OCI-LY7 (cell line): ENCODE measurements at regions not wholly inside any gene's neighbourhood (a gene's known extent, or its start where the extent isn't known, plus 50 kb on each side); places are given as distances from the start of the nearest gene placed in this dataset.
"Not testable (repeated sequence)": the region's sequence is repeated elsewhere in the genome, so short reads cannot be mapped to it uniquely, and the experiment has no call there.

Experiments
- BruUV-seq: library from RNA; stranded (reverse); fragments of 400-500 nt; replicated peaks from 2 replicates; lab custom pipeline; 2021; lab: Mats Ljungman, UMichigan
- CTCF ChIA-PET: fragments of 300-600 bp; sonication (Branson Sonifier 250); formaldehyde crosslinking; loops from one replicate; lab custom pipeline; 2022; ENCODE audit warnings: antibody characterized with exemption; ENCODE audit not compliant: unreplicated experiment; lab: Charles Lee
- POLR2A ChIA-PET: fragments of 300-600 bp; sonication (Branson Sonifier 250); formaldehyde crosslinking; loops from one replicate; lab custom pipeline; 2022; ENCODE audit warnings: antibody characterized with exemption; lab: Charles Lee
- DNase-seq: peaks from one replicate; pipeline ENCODE4 v3.0.0-alpha.2; 2015; ENCODE audit warnings: low spot score
- H2AFZ ChIP-seq: fragments of 200-600 bp; sonication (generic), shearing (Covaris generic); 2 replicates; pipeline ENCODE4 v1.6.1; 2014; ENCODE audit warnings: mild to moderate bottlenecking, antibody characterized with exemption, low read length, moderate library complexity
- H3K27ac ChIP-seq: fragments of 200-600 bp; sonication (generic); 2 replicates; pipeline ENCODE4 v1.5.1; 2014; ENCODE audit warnings: mixed run types, low read depth, mild to moderate bottlenecking, moderate library complexity, low read length, inconsistent platforms; ENCODE audit not compliant: poor library complexity, severe bottlenecking
- H3K36me3 ChIP-seq: fragments of 200-600 bp; sonication (generic); 2 replicates; pipeline ENCODE4 v1.6.1; 2014; ENCODE audit warnings: mild to moderate bottlenecking, antibody characterized with exemption, low read length, moderate library complexity, mixed read lengths; ENCODE audit not compliant: insufficient read depth
- H3K4me1 ChIP-seq: fragments of 200-600 bp; sonication (generic); 2 replicates; pipeline ENCODE4 v1.5.1; 2014; ENCODE audit warnings: mild to moderate bottlenecking, low read length; ENCODE audit not compliant: insufficient read depth, poor library complexity, severe bottlenecking
- H3K4me2 ChIP-seq: fragments of 200-600 bp; sonication (generic); 2 replicates; pipeline ENCODE4 v1.6.1; 2014; ENCODE audit warnings: mild to moderate bottlenecking, low read length
- H3K4me3 ChIP-seq: fragments of 200-600 bp; sonication (generic); 2 replicates; pipeline ENCODE4 v1.5.1; 2014; ENCODE audit warnings: mild to moderate bottlenecking, low read depth, low read length; ENCODE audit not compliant: poor library complexity, severe bottlenecking
- H3K79me2 ChIP-seq: fragments of 200-600 bp; sonication (generic); 2 replicates; pipeline ENCODE4 v1.6.1; 2016; ENCODE audit warnings: low read depth, mild to moderate bottlenecking, low read length, moderate library complexity, mixed read lengths; ENCODE audit not compliant: insufficient read depth
- H3K9me2 ChIP-seq: fragments of 200-600 bp; sonication (generic); 2 replicates; pipeline ENCODE4 v1.6.1; 2016; ENCODE audit warnings: mild to moderate bottlenecking, low read length, mixed read lengths; ENCODE audit not compliant: insufficient read depth
- H3K9me3 ChIP-seq: fragments of 200-600 bp; sonication (generic); 2 replicates; pipeline ENCODE4 v1.6.1; 2014; ENCODE audit warnings: mild to moderate bottlenecking, mixed run types, low read length, mixed read lengths
- H4K20me1 ChIP-seq: fragments of 200-600 bp; sonication (generic); 2 replicates; pipeline ENCODE4 v1.6.1; 2014; ENCODE audit warnings: mild to moderate bottlenecking, antibody characterized with exemption, low read length, moderate library complexity, mixed read lengths; ENCODE audit not compliant: insufficient read depth
- CTCF ChIP-seq: fragments of 200-600 bp; sonication (generic); conservative IDR thresholded peaks from 2 replicates; pipeline ENCODE4 v1.5.1; 2014; ENCODE audit warnings: mild to moderate bottlenecking, antibody characterized with exemption, low read length, moderate library complexity, mixed read lengths
- EZH2phosphoT487 ChIP-seq: fragments of 200-600 bp; sonication (generic); IDR thresholded peaks from 2 replicates; pipeline ENCODE4 v1.6.1; 2018; ENCODE audit warnings: low read depth, borderline replicate concordance, mild to moderate bottlenecking, mixed run types, antibody characterized with exemption, low read length, moderate library complexity, mixed read lengths
- intact Hi-C: fragments of 100-400 bp; cut with micrococcal nuclease; formaldehyde crosslinking; loops from one replicate; pipeline ENCODE4 v1.10.0; 2022; ENCODE audit not compliant: unreplicated experiment

DNA sequence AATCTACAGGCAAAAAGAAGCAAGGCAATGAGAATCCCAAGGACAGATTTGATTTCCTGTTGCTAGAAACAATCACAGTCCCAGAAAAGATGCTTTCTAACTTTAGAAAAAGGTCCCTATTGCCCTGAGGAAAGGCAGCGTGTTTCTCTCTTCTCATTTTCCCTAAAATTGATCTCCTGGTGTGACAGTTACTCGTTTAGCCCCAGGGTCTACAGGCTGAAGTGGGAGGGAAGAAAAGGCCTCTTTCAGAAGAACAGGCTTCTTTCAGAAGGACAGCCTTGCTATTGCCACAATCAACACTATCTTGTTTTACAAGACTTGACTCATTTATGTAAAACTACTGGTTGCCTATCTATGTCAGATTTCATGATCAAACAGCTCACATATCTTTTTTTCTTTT, 121.8 kb upstream of the OR4E1 start:
- H3K9me3 ChIP-seq, result no peaks in the 10 kb centered on the region
- POLR2A ChIA-PET, result no interaction called here

GRCh38 chr14:21791749-21792148, 118.1 kb upstream of the OR4E1 start:
- Histone ChIP-seq H2AFZ (no peak overlapping the region), H3K27ac (no peak overlapping the region), H3K36me3 (no peaks in the 10 kb centered on the region), H3K4me3 (no peak overlapping the region), H4K20me1 (no peaks in the 10 kb centered on the region), H3K4me2 (no peak overlapping the region), H3K79me2 (no peaks in the 10 kb centered on the region), H3K4me1 (no peaks in the 10 kb centered on the region), H3K9me3 (no peaks in the 10 kb centered on the region), H3K9me2 (no peaks in the 10 kb centered on the region)
- no peak for TF ChIP-seq EZH2phosphoT487
- TF ChIP-seq CTCF, result no peak
- POLR2A ChIA-PET, result no interaction called here
- no peak for DNase-seq
- BruUV-seq, result no TSS peak
- intact Hi-C loops, result no loop called here
- CTCF ChIA-PET, result no interaction called here

More for the DNA sequence above, 121.8 kb upstream of the OR4E1 start:
- TF ChIP-seq CTCF (no peak), EZH2phosphoT487 (no peak)
- no peaks in the 10 kb centered on the region for H3K4me1 ChIP-seq
- CTCF ChIA-PET, result no interaction called here
- no peak overlapping the region for H3K4me2 ChIP-seq
- no peak overlapping the region for H3K4me3 ChIP-seq
- H2AFZ ChIP-seq, result no peak overlapping the region
- no peaks in the 10 kb centered on the region for H4K20me1 ChIP-seq
- intact Hi-C loops, result no loop called here
- H3K9me2 ChIP-seq, result no peaks in the 10 kb centered on the region
- H3K27ac ChIP-seq, result no peak overlapping the region
- DNase-seq, result no peak
- H3K79me2 ChIP-seq, result no peaks in the 10 kb centered on the region
- no TSS peak for BruUV-seq
- H3K36me3 ChIP-seq, result no peaks in the 10 kb centered on the region

GRCh38 chr14:21788687-21789086, 115.1 kb upstream of the OR4E1 start:
- H3K36me3 ChIP-seq, H3K27ac ChIP-seq, CTCF ChIA-PET, H3K4me3 ChIP-seq, H3K9me2 ChIP-seq, DNase-seq, H3K4me2 ChIP-seq, H3K9me3 ChIP-seq, intact Hi-C loops, POLR2A ChIA-PET, H3K79me2 ChIP-seq, H4K20me1 ChIP-seq, BruUV-seq, H2AFZ ChIP-seq, H3K4me1 ChIP-seq: not testable (repeated sequence)

DNA sequence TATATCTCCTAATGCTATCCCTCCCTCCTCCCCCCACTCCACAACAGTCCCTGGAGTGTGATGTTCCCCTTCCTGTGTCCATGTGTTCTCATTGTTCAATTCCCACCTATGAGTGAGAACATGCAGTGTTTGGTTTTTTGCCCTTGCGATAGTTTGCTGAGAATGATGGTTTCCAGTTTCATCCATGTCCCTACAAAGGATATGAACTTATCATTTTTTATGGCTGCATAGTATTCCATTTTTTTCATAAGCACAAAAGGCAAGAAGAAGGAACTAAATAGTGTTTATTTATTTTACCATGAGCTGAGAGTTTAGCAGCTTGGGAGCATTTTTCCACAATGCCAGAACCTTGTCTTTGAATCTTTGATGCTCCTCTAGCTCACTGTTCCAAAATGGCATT, 113.6 kb upstream of the OR4E1 start:
- H3K36me3 ChIP-seq, H3K79me2 ChIP-seq, H3K9me3 ChIP-seq, H3K4me3 ChIP-seq, H3K9me2 ChIP-seq, H3K4me1 ChIP-seq, DNase-seq, H2AFZ ChIP-seq, H3K4me2 ChIP-seq, BruUV-seq, intact Hi-C loops, H3K27ac ChIP-seq, H4K20me1 ChIP-seq, POLR2A ChIA-PET, CTCF ChIA-PET: not testable (repeated sequence)
